Vagina (tissue), 2 donors: ENCODE measurements at regions not wholly inside any gene's neighbourhood (a gene's known extent, or its start where the extent isn't known, plus 50 kb on each side); places are given as distances from the start of the nearest gene placed in this dataset.
"Not testable (repeated sequence)": the region's sequence is repeated elsewhere in the genome, so short reads cannot be mapped to it uniquely, and the experiment has no call there.

Source experiments
- POLR2A ChIP-seq, 2 donors: fragments of 450-650 bp; IDR thresholded peaks; one replicate each; pipeline ENCODE4 v1.6.1; 2017; ENCODE audit warnings: antibody characterized with exemption in 2 of 2, mild to moderate bottlenecking in 2 of 2, moderate library complexity in 2 of 2
- POLR2AphosphoS5 ChIP-seq, 2 donors: sonication (generic); formaldehyde crosslinking; IDR thresholded peaks; one replicate each; pipeline ENCODE4 v1.9.0; 2017; ENCODE audit warnings: antibody characterized with exemption in 2 of 2, mild to moderate bottlenecking in 2 of 2, low read depth in 1 of 2; ENCODE audit not compliant: insufficient read depth in 1 of 2
- TF ChIP-seq, protein P1 (sequence below), 3 experiments: fragments of 450-650 bp in 2 of 3; fragments of 200-600 bp in 1 of 3; sonication (generic) in 1 of 3; IDR thresholded peaks; one replicate each; pipeline ENCODE4 v1.5.1; 2017 to 2019; ENCODE audit warnings: antibody characterized with exemption in 3 of 3, mild to moderate bottlenecking in 2 of 3, moderate library complexity in 2 of 3

DNA sequence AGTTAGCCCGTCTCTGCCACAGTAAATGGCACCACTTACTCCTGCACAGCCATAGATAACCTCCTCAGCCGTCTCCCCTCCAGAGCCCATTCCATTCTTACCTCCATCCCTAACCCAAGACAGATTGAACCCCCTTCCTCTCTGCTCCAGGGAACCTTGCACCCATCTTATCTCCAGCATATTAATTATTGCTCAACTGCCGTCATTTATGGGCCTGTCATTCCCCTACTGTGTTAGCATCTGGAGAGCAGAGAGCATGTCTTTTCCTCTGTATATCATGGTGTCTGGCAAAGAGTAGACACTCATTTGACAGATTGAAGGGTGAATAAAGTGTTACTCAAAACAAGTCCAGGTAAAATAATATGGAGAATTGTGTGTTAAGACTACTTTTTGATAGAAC, 270.0 kb downstream of the CEP170 start:
- not testable (repeated sequence) for TF ChIP-seq POLR2A (IDR thresholded peaks at IDR 0.05); POLR2AphosphoS5 (IDR thresholded peaks at IDR 0.05; ENCODE audit: insufficient read depth in 1 of 2, low read depth in 1 of 2)
- TF ChIP-seq, protein P1, sequence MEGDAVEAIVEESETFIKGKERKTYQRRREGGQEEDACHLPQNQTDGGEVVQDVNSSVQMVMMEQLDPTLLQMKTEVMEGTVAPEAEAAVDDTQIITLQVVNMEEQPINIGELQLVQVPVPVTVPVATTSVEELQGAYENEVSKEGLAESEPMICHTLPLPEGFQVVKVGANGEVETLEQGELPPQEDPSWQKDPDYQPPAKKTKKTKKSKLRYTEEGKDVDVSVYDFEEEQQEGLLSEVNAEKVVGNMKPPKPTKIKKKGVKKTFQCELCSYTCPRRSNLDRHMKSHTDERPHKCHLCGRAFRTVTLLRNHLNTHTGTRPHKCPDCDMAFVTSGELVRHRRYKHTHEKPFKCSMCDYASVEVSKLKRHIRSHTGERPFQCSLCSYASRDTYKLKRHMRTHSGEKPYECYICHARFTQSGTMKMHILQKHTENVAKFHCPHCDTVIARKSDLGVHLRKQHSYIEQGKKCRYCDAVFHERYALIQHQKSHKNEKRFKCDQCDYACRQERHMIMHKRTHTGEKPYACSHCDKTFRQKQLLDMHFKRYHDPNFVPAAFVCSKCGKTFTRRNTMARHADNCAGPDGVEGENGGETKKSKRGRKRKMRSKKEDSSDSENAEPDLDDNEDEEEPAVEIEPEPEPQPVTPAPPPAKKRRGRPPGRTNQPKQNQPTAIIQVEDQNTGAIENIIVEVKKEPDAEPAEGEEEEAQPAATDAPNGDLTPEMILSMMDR (IDR thresholded peaks at IDR 0.05): not testable (repeated sequence)
